ENCODE measurements at regions not wholly inside any gene's neighbourhood (a gene's known extent, or its start where the extent isn't known, plus 50 kb on each side); places are given as distances from the start of the nearest gene placed in this dataset.

DNA sequence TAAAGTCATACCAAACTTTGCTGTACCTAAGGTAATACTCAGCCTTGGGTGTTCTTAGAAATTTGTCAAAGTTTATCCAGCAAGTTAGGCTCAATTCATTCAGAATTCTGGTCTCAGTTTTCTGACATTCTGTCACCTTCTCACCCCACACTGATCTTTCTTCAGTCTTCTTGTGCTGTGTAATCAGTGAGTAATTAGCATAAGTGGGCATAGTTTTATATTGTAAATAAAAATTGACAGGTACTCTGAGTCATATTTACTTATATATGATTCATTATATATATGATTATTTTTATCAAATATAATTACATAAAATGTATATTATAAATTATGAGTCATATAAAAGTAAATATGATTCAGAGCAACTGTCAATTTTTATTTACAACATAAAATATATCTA lies 170.9 kb upstream of the MAGI2 start:
- Mint-ChIP-seq H3K4me1 (ENCODE audit: unreplicated experiment) (peaks cover 4% of the 10 kb centered on the region), H3K36me3 (no peaks in the 10 kb centered on the region), H3K9me3 (no peaks in the 10 kb centered on the region), H3K4me3 (no peak overlapping the region), H3K27me3 (no peaks in the 10 kb centered on the region), H3K27ac (no peak overlapping the region)
- TF ChIP-seq, protein P1, sequence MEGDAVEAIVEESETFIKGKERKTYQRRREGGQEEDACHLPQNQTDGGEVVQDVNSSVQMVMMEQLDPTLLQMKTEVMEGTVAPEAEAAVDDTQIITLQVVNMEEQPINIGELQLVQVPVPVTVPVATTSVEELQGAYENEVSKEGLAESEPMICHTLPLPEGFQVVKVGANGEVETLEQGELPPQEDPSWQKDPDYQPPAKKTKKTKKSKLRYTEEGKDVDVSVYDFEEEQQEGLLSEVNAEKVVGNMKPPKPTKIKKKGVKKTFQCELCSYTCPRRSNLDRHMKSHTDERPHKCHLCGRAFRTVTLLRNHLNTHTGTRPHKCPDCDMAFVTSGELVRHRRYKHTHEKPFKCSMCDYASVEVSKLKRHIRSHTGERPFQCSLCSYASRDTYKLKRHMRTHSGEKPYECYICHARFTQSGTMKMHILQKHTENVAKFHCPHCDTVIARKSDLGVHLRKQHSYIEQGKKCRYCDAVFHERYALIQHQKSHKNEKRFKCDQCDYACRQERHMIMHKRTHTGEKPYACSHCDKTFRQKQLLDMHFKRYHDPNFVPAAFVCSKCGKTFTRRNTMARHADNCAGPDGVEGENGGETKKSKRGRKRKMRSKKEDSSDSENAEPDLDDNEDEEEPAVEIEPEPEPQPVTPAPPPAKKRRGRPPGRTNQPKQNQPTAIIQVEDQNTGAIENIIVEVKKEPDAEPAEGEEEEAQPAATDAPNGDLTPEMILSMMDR (conservative IDR thresholded peaks at IDR 0.05), result no peak
- DNase-seq (ENCODE audit: extremely low spot score, unreplicated experiment), result no peak

DNA sequence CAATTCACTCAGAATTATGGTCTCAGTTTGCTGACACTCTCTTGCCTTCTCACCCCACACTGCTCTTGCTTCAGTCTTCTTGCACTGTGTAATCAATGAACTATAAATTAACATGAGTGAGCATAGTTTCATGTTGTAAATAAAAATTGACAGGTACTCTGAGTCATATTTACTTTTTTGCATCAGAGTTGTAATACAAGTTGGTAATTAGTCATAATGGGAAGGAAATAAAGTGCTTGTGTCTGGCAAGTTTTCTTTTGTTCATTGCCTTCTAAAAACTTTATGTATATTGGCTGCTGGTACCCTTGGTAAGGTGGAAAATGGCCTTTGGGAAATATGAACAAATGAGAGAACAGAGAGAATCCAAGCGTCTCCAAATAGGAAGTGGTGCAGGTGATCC lies 169.3 kb upstream of the MAGI2 start:
- Mint-ChIP-seq H3K4me1 (ENCODE audit: unreplicated experiment) (peaks cover 4% of the 10 kb centered on the region), H3K4me3 (no peak overlapping the region), H3K27me3 (no peaks in the 10 kb centered on the region), H3K9me3 (no peaks in the 10 kb centered on the region), H3K27ac (no peak overlapping the region), H3K36me3 (no peaks in the 10 kb centered on the region)
- TF ChIP-seq, protein P1 (conservative IDR thresholded peaks at IDR 0.05), result no peak
- no peak for DNase-seq (ENCODE audit: extremely low spot score, unreplicated experiment)

GRCh38 chr7:79620291-79620690 lies 166.8 kb upstream of the MAGI2 start:
- Mint-ChIP-seq H3K27ac (no peak overlapping the region), H3K36me3 (no peaks in the 10 kb centered on the region)
- TF ChIP-seq, protein P1 (conservative IDR thresholded peaks at IDR 0.05), result no peak

GRCh38 chr7:79619216-79619615 lies 165.7 kb upstream of the MAGI2 start:
- Mint-ChIP-seq H3K27ac (no peak overlapping the region), H3K27me3 (no peaks in the 10 kb centered on the region), H3K4me1 (ENCODE audit: unreplicated experiment) (peaks cover 9% of the 10 kb centered on the region), H3K4me3 (no peak overlapping the region), H3K9me3 (no peaks in the 10 kb centered on the region), H3K36me3 (no peaks in the 10 kb centered on the region)
- no peak for DNase-seq (ENCODE audit: extremely low spot score, unreplicated experiment)
- TF ChIP-seq, protein P1 (conservative IDR thresholded peaks at IDR 0.05), result no peak

More at GRCh38 chr7:79620291-79620690, 166.8 kb upstream of the MAGI2 start:
- H3K9me3 Mint-ChIP-seq, result no peaks in the 10 kb centered on the region
- no peak for DNase-seq (ENCODE audit: extremely low spot score, unreplicated experiment)
- H3K4me1 Mint-ChIP-seq (ENCODE audit: unreplicated experiment), result peaks cover 9% of the 10 kb centered on the region
- H3K4me3 Mint-ChIP-seq, result no peak overlapping the region
- H3K27me3 Mint-ChIP-seq, result no peaks in the 10 kb centered on the region

DNA sequence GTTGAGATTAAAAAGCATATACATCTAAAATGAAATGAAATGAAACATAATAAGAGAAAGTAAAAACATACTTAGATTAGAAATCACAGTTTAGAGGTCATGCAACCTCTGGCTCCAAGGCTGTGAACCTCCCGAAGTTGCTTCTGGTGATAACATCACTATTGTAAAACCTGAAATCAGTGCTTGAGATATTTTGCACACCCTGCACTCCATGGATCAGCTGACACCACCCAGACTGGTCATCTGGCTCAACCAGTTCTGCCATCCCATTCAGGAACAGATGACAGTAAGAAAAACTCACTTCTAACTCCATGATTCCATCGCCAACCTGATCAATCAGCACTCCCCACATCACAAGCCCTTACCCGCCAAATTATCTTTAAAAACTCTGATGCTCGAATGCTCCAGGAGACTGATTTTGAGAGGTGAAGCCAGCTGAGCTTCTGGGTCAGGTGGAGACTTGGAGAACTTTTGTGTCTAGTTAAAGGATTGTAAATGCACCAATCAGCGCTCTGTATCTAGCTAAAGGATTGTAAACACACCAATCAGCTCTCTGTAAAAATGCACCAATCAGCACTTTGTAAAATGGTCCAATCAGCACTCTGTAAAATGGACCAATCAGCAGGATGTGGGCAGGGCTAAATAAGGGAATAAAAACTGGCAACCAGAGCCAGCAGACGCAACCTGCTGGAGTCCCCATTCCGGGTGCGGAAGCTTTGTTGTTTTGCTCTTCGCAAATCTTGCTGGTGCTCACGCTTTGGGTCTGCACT lies 162.6 kb upstream of the MAGI2 start:
- DNase-seq (ENCODE audit: extremely low spot score, unreplicated experiment), result no peak
- no peaks in the 10 kb centered on the region for H3K36me3 Mint-ChIP-seq
- peak overlapping the region; percentile 36 for H3K4me3 Mint-ChIP-seq
- TF ChIP-seq, protein P1 (conservative IDR thresholded peaks at IDR 0.05), result no peak
- H3K27me3 Mint-ChIP-seq, result no peaks in the 10 kb centered on the region
- no peaks in the 10 kb centered on the region for H3K9me3 Mint-ChIP-seq
- H3K4me1 Mint-ChIP-seq (ENCODE audit: unreplicated experiment), result peaks cover 9% of the 10 kb centered on the region
- no peak overlapping the region for H3K27ac Mint-ChIP-seq

All from type B pancreatic cell (in vitro differentiated cells).